Fibroblast of gingiva (primary cell): ENCODE measurements at regions not wholly inside any gene's neighbourhood (a gene's known extent, or its start where the extent isn't known, plus 50 kb on each side); places are given as distances from the start of the nearest gene placed in this dataset.
"Not testable (repeated sequence)": the region's sequence is repeated elsewhere in the genome, so short reads cannot be mapped to it uniquely, and the experiment has no call there.

ENCODE experiments used
- DNase-seq: peaks from one replicate; pipeline ENCODE4 v3.0.0-alpha.2; 2011; ENCODE audit warnings: low read depth

- no peak for DNase-seq
Measured at GRCh38 chr4:24001486-24002329, 111.9 kb upstream of the PPARGC1A start.

DNA sequence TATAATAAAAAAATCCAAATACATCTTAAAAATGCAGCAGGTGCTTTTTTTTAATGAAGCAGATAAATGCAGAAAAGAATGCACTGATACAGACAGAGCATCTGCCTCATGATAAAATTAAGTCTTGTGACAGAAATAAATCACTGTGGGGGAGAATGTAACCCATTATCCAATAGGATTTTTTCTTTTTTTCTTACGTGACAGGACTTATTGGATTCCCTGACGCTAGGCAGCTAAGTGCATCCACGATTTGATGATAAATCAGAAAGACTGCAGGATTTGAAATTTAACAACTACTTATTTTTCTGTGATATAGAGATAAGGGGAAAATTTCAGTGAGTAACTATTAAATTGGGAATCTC, 110.6 kb upstream of the PPARGC1A start:
- no peak for DNase-seq

DNA sequence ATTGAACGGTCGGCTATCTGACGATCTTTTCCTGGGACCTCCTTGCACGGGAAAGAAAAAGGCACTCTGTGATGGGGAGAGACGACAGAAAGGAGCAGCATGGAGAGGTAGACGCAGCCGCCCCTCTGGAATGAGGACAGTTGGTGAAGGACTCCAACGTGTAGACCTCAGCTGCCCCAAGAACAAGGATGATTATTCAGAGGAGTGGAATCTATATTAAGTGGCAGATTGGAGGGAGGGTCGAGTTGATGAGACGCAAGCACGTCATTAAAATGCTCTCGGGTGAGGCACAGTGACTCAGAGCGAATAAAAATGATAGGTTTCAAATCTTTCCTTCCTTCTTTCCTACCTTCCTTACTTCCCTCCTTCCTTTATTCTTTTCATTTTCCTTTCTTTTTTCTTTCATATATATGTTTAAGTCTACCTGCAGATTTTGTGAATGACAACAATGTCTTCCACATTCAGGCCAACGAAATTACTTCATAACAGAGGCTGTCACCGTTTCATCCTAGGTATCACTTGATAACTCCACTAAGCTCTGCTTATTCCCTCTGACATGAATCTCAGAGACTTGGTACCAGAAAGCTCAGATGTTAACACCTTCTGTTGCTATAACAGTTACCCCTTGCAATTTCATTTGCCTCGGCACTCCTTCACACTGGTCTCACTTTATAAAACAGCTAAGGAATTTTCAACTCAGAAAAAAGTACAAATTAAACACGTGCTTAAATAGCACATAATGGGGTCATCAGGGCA, 110.0 kb upstream of the PPARGC1A start:
- no peak for DNase-seq

GRCh38 chr4:23993373-23993772, 103.5 kb upstream of the PPARGC1A start:
- DNase-seq: no peak

GRCh38 chr4:23991444-23991843, 101.6 kb upstream of the PPARGC1A start:
- no peak for DNase-seq

GRCh38 chr4:23986270-23986669, 96.4 kb upstream of the PPARGC1A start:
- no peak for DNase-seq

DNA sequence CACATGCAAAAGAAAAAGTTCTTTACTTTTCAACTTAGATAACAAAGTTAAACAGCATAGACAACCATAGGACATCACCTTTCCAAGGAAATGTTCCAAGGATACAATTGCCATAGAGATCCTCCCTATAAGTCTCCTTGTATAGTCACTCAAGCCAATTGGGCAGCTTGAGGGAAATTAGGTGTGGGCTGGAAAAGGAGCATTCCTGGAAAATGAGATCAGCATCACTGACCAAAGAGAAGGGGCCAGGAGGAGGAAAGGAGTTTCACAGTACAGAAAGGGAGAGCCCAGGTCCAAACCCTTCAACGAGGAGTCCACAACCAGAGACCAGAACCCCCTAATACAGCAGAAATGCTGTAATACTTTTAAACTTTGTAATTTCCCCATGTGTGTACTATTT, 91.5 kb upstream of the PPARGC1A start:
- DNase-seq: no peak

- no peak for DNase-seq
Measured at GRCh38 chr4:23979534-23979933, 89.7 kb upstream of the PPARGC1A start.

DNA sequence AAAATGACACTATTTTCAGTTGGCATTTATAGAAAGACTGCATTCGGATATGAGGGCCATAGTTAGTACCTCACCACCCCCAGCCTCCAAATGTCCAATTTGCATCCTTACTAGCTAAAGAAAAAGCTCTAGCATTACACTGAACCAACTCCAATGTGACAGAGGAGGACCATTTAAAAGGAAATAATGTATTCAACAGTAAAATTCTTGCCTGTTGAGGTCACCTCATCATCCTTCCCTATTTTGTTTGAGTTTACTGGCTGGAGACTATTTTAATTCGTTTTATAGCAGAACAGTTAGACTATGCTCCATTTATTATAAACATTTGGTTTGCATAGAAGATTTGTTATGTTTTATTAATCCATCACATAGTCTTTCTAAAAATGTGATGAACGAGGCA, 88.2 kb upstream of the PPARGC1A start:
- DNase-seq: no peak

DNA sequence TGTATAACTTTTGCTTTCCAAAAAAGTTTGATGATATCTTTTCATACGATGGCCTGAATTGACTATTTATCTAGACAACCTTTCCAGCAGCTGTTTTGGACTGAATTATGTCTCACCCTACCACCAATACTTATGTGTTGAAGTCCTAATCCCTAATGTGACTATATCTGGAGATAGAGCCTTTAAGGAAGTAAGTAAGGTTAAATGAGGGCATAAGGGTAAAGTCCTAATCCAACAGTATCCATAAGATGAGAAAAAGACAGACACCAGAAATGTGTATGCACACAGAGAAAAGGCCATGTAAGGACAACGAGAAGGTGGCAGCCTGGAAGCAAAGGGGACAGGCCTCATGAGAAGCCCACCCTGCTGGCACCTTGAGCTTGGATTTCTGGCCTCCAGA, 86.6 kb upstream of the PPARGC1A start:
- no peak for DNase-seq

GRCh38 chr4:23973308-23973855, 83.5 kb upstream of the PPARGC1A start:
- DNase-seq: no peak

DNA sequence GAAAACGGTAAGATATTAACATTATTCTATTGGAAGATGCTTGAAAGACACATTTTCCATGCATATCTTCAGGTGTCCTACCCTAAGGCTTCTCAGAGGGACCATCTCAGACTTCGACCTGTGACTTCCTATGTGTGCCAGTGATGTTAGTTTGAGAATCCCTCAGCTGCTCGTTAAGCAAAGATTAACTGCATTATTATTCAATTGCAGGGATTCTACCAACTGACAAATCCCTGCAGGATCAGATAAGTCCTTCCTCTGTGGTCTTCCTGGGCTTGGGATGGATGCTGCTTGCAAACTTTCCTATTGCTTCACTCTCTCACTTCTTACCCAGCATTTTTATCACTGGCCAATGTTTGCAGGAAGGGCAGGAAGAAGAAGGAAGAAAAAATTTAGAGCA, 83.0 kb upstream of the PPARGC1A start:
- no peak for DNase-seq

DNA sequence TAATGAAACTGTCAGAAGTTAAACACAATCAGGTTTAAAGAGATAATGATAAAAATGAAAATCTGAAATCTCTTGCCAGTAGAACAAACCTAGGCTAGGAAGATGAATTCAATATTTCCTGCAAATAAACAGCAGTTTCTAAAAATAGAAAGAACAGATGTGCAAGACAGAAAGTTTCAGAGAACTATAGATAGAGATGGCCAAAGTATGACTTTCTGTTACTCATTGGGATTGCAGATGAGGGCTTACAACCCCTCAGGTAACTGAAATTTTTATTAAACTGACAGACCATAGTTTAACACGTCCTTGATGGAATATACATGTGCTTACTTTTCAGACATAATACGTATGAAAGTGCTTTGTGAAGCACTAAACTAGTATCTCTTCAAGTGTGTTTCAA, 82.3 kb upstream of the PPARGC1A start:
- no peak for DNase-seq

- peak; percentile 42 for DNase-seq
Measured at GRCh38 chr4:23970201-23970850, 80.5 kb upstream of the PPARGC1A start.

- DNase-seq: no peak
Measured at GRCh38 chr4:23969635-23970145, 79.8 kb upstream of the PPARGC1A start.

DNA sequence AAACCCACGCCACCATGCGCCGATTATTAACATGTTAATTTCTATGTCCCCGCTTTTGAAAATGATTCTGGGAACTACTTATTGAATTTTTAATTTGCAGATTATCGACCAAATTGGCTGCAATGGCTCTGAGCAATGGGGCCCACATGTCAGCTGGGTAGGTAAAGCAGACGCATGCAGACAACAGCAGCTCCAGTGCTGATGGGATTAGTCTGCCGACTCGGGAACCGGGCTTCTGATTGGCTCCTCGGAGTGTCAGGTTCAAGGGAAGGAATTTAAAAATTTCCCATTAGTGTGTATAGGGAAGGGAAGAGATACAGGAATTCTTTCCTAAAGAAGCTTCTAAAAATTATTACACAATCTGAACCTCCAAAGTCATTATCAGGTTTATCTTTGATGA, 77.4 kb upstream of the PPARGC1A start:
- no peak for DNase-seq

- DNase-seq: no peak
Measured at GRCh38 chr4:23966725-23967124, 76.9 kb upstream of the PPARGC1A start.

GRCh38 chr4:23962462-23962861, 72.6 kb upstream of the PPARGC1A start:
- DNase-seq: no peak

- DNase-seq: not testable (repeated sequence)
Measured at GRCh38 chr4:23961395-23961794, 71.5 kb upstream of the PPARGC1A start.

DNA sequence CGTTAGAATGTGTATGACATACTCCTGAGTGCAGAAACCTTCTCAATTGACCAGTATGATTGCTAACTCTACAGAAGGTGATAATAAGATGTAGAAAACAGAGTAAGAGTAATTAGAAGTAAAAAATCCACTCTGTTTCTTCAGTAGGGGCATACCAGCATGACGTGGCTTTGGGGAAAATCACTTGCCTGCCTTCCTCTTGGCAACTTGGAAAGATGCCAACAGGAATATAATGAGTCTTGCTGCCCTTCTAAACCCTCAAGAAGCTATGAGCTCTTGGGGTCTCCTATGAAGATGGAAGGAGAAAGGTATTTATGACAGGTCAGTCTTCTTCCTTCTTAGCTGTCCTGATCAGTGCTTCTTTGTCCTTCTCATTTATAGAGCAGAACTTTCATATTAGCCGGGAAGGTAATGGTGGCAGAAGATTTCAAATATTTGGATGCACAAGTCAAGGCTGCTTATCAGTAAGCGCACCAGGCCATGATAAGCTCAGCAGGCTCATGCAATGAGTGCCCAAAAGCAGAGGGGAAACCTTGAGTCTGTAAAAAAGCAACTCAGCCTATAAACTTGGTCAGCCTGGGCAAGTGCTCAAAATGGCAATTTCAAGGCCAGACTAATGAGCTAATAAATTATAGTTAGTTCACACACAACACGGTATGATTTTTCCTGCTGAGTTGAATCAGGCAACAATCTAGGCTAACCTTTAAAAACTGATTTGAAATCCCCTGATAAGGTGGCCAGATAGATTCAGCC, 69.7 kb upstream of the PPARGC1A start:
- DNase-seq: no peak

GRCh38 chr4:23958749-23959148, 68.9 kb upstream of the PPARGC1A start:
- DNase-seq: no peak

GRCh38 chr4:23957465-23957864, 67.6 kb upstream of the PPARGC1A start:
- no peak for DNase-seq
